CD4-positive, alpha-beta T cell treated with Interleukin-10 for 1 hour (primary cell): ENCODE measurements at regions not wholly inside any gene's neighbourhood (a gene's known extent, or its start where the extent isn't known, plus 50 kb on each side); places are given as distances from the start of the nearest gene placed in this dataset.
"Not testable (repeated sequence)": the region's sequence is repeated elsewhere in the genome, so short reads cannot be mapped to it uniquely, and the experiment has no call there.

Source experiments
- DNase-seq: peaks from one replicate; pipeline ENCODE4 v3.0.0-alpha.2; 2020

DNA sequence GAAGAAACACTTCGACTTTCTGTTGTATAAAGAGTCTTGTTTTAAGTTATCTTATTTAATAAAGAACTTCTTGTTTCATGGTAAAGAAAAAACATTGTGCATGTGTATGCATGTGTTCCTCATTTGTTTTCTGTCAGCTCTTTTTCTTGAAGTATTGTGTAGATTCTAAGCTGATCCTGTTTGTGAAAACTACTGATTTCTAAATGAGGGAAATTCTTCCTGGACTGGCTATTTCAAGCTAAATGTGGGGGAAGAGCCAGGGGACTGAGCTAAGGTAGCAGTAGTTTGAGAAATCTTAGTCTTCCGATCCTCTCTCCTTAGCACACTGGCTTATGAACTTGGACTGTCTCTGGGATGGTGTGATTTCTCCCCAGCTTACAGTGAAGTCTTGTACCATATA is 56.4 kb upstream of the RBMS1 start:
- DNase-seq, result no peak

DNA sequence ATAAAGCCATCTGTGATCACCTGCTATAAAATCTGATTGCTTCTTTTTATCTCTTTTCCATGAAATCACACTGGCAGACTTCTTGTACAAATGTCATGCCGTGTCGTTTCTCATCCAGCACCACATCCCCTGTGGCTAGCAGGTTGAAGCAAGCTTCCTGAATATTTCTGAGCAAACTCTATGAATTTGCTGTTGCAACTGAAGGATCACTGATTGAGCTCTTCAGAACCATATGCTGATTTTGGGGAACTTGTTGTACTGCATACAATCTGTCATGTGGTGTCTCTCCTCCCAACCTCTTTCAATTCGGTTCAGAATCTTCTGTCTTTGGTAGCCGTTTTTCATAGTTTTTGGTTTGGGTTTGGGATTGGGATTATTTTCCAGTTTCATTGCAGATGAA is 57.7 kb upstream of the RBMS1 start:
- no peak for DNase-seq

DNA sequence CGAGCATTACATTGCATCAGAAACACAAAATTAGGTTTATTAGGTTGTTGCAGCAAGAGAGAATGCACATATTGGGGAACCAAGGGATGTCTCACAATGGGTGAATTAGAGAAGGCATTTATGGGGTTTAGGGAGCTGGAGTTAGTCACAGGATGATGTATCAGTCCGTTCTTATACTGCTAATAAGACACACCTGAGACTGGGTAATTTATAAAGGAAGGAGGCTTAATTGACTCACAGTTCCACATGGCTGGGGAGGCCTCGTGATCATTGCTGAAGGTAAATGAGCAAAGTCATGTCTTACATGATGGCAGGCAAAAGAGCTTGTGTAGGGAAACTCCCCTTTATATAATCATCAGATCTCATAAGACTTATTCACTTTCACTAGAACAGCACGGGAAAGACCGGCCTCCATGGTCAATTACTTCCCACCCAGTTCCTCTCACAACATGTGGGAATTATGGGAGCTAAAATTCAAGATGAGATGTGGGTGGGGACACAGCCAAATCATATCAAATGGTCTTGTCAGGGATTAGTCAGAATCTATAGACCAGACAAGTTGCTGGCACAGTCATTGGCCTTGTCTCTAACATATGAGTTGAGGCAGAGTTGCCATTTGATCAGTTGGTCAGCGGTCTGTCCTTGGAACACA is 61.9 kb upstream of the RBMS1 start:
- DNase-seq, result no peak

DNA sequence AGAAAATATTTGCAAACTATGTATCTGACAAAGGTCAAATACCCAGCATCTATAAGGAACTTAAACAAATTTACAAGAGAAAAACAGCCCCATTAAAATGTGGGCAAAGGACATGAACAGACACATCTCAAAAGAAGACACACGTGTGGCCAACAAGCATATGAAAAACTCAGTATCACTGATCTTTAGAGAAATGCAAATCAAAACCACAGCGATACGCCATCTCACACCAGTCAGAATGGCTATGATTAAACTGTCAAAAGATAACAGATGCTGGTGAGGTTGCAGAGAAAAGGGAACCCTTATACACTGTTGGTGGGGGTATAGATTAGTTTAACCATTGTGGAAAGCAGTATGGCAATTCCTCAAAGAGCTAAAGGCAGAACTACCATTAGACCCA is 64.3 kb upstream of the RBMS1 start:
- DNase-seq, result no peak

DNA sequence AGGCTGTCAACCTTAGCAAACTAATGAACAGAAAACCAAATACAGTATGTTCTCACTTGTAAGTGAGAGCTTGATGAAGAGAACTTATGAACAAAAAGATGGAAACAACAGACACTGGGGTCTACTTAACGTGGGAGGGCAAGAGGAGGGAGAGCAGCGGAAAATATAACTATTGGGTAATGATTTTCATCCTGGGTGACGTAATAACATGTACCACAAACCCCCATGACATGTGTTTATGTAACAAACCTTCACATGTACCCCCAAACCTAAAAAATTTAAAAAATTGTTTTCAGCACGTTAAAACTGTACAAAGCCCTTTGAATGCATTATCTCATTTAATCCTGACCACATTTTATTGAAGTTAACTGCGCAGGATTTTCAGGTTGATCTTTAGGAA is 64.9 kb upstream of the RBMS1 start:
- no peak for DNase-seq

DNA sequence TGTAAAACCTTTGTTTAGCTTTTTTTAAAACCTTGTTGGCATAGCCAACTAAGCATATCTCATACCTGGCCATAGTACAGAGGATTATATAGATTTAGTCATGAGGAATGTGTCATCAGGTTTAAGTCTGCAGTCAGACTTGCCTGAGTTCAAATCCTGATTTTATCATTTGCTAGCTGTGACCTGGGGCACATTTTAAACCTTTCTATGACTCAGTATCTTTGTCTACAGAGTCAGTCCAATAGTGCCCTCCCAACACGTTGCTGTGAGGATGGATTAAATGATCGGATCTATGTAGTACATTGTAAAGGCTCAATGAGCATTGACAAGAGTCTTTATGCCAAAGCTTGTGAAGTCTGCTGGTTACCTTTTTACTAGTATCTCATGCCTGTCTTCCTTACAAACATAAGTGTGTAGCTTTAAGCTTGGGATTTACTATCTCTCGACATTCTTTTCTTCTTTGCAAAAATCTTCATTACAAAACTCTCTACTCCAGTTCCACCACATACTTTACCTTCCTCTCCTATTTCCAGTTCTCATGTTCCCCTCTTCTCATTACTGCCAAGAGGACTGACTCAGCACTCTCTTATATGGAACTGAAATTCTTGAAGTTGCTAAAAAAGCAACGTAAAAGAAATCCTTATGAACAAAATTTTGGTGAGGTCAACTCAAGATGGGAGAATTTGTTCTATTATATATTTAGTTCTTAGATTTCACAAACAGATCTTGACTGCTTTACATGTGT is 68.1 kb upstream of the RBMS1 start:
- no peak for DNase-seq

DNA sequence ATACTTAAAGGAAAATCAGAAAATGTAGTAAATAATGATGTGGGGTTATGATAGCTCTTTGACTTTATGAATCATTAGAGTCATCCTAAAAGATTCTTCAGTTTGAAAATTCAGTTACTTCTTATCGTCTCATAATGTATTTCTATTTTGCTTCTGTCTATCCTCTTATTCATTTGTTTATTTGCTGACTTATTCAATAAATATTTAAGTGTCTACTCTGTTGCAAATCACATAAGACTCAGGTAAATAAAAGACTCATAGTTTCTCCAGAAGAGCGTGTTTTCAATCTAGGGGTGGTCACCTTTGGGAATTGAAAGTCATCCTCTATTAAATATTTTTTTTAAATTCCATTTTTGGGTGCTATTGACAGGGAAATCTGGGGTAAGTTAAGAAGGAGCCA is 69.1 kb upstream of the RBMS1 start:
- DNase-seq, result no peak

DNA sequence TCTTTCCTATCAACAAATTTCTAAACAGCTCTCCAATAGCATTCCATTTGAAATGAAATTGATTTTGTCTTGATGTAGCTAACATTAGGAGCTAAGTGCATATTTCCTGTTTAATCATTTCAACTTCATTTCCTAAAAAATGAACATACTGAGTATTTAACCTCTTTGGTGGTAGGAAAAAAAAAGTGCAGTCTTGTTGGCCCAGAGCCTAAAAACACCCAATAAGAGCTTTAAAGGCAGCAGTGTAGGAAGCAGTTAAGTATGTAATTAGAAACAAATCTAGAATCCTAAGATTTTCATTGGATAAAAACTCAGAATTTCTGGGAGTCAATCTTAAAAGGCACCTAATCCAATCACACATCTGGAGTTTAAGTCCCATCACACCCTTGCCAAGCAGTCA is 71.0 kb upstream of the RBMS1 start:
- no peak for DNase-seq

DNA sequence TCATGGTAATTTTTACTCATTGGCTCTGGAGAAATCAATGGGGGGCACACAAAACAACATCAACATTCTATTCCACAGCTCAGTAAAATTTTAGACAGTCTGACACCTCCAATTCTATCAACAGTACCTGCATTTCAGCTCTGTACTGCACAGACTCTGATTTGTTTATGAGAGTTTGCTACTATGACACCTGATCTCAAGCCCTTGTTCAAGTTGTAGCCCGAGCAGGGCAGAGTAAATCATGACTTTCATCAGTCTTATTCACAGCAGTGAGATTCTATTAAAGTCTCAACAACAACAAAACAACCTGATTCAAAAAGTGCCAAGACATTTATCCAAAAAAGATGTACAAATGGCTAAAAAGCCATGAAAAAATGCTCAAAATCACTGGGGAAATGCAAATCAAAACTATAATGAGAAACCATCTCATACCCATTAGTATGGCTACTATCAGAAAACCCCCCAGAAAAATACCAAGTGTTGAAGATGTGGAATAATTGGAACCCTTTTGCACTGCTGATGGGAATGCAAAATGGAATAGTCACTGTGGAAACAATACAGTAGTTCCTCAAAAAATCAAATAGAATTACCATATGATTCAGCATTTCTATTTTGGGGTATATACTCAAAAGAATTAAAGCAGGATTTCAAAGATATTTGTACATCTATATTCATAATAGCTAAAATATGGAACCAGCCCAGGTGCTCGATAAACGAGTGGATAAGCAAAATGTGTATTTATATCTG is 71.7 kb upstream of the RBMS1 start:
- no peak for DNase-seq

DNA sequence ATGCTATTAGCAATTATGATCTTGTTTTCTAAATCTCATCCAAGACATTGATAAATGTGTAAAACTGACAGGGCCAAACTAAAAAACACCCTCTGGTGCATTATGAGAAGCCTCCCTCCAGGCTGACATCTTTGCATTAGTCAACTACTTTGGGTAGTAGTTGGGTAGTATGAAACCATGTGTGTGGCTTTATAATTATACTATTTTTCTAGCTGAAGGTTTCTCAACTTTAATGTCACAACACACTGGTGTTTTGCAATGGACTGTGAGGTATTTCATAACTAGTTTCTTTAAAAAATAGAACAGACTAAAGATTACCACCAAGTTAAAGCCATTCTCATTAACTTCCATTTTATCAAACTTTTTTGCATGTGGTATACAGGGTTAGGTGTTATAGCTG is 73.1 kb upstream of the RBMS1 start:
- DNase-seq, result no peak

DNA sequence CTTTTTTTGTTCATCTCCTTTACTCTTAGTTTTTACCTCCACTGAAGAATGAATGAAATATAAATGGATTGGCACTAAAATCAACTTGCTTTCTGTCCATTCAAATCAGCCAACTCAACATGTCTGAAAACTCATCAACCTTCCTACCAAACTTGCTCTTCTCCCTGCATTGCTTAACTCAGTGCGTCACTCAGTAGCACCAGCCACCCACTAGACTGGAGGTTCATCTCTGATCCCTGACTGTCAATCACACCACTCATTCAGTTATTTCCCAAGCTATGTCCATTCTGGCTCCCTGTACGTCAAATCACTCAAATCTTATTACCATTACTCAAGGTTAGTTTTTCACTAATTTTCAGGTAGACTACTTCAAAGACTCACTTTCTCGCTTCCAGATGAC is 75.2 kb upstream of the RBMS1 start:
- DNase-seq, result no peak

DNA sequence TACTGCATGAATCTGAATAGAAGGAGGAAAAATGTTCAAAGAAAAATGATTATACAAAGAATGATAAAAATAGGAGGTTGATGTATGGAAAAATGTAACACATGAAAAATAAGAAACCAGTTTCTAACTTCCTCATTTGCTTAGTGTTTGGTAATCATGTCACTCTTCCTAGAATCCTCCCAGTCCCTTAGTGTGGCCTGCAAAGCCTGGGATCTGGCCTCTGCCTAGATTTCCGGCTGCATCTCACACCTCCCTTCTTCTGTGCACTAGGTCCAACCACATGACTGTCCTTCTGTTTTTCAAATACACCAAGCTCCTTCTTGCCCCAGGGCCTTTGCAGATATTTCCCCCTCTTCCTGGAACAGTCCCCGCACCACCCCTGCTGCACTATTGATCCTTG is 76.8 kb upstream of the RBMS1 start:
- no peak for DNase-seq

DNA sequence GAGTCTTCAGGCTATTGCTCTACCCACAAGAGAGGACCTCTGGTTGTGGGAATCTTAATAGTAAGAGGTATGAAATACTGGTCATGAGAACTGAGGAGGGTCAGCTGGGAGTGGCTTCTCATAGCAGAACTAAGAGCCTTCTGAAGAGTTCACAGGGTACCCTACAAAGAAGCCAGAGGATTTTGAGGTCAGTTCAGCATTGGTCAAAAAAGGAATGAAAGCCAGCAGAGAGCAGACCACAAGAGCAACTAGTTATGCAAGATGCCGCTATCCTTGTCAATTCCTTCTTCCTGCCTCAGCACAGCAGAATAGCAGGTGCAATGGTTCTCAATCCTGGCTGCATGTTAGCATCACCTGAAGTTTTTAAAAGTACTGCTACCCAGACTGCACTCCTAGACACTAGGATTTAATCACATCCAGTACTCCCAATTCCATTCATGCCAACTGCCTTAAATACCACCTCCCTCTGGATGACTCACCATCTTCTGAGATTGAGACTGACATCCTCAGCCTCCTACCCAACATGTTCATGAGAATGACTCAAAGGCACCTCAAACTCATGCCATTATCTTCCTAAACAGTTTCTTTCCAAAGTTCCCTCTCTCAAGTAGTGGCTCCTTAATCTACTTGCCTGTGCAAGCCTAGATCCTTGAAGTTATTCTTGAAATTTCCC is 81.0 kb upstream of the RBMS1 start:
- DNase-seq, result no peak

DNA sequence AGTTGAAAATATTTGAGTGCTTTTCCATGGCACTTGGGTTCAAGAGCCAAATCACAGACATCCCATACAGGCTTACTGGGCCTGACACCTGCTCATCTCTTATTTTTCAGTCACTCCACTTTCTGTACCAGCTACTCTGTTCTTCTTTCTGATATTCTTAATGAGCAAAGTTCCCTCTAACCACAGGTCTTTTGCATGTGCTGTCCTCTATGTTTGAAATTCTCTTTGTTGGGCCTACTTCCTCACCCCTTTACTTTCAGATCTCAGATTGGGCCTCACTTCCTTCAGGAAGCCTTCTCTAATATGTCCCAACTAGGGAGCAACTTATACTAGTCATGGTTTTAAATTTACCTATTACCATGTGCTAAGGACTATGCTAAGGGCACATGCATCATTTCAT is 81.8 kb upstream of the RBMS1 start:
- no peak for DNase-seq

DNA sequence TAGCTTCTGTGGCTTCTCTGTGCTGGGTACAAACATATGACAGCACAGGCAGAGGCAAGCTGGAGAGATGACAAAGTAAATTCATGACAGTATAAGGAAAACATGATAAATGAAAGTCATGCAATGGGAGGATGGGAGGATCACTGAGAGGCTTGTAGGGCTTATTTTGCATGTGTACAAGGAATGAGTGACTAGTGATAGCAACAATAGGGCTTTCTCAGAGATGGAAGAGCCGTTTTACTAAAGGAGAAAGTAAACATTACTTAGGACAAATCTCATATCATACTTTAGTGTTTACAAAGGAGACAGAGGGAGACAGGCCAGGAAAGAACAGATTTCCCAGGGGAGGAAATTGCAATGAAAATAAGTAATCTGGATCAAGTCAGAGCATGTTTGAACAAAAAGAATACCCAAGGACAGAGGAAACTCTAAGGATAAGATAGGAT is 82.5 kb upstream of the RBMS1 start:
- DNase-seq, result no peak

DNA sequence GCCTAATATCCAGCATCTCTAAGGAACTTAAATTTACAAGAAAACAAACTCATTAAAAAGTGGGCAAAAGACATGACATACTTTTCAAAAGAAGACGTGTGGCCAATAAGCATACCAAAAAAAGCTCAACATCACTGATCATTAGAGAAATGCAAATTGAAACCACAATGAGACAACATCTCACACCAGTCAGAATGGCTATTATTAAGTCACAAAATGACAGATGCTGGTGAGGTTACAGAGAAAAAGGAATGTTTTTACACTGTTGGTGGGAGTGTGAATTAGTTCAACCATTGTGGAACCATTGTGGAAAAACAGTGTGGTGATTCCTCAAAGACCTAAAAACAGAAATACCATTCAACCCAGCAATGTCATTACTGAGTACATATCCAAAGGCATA is 83.5 kb upstream of the RBMS1 start:
- not testable (repeated sequence) for DNase-seq

DNA sequence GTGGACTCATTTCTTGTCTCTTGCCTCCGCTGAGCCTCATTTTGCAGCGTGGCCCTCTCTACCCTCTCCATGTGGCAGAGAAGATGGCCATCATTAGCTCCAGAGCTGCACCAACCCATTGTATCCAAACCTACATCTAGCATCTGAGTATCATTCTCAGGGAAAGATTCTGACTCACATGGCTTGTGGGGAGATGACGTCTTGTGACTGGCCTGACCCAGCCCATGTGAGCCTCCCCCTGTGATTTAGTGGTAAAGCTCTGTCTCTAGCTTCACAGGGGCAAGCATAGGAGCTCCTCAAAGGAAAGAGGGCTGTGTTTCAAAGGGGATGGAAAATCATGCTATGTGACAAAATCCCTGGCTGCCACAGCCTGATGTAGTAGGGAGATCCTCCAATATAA is 87.4 kb upstream of the RBMS1 start:
- DNase-seq, result no peak

DNA sequence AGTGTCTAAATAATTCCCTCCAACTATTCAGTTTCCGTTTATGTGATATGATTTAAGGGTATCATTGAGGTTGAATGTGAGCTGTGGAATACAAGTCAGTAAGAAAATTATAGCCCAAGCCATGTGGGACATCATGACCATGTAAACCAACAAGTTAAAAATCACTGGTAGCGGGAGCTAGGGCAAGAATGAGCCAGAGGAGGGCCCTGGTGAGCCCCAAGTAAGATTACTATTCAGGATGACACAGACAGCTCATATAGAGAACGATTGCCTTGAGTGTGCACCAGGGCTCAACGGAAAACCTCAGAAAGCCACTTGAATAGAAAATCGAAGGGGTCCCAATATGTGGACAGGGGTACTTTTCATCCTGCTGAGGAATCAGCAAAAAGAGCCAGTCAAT is 87.8 kb upstream of the RBMS1 start:
- DNase-seq, result no peak

DNA sequence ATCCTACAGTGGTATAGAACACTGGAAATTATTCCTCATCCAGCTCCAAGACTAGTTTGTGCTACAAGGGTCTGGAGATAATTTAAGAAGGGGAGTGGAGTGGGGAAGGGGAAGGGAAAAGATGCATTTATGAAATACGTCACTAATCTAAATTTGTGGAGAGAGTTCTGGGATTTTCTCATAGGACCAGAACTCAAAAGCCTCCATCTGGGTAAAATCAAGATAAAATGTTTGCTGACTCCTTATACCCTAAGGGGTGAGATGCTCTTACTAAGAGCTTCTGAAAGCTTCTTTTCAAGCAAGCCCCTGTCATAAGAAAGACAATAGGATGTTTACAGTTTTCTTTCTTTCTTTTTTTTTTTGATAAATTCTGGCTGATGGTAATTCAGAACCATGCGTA is 88.5 kb upstream of the RBMS1 start:
- no peak for DNase-seq

DNA sequence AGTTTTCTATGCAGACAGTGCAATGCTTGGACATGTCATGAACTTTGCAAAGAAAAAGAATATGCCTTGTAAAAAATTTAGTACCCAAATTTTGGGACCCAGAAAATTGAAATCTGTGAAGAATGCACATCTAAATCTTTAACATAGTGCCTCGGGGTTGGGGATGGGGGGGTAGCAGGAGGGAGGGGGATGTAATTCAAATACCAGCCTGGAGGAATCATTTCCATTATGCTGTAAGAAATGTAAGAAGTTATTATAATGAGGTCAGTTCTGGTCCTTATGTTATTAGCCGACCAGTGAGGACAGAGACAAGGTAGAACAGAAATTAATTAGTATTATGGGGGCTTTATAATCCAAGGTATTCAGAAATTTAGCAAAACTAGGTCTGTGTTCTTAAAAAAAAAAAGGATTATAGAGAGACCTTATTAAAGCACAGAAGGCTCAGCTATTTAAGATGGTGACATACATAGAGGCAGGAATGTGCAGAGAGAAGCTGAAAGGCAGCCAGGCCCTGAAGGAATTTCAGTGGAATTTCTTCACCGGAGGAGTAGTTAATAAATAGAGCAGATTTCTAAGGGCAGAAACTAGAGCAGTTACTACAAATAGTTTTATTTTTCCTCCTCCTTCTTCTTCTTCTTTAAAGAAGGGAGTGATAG is 89.0 kb upstream of the RBMS1 start:
- DNase-seq, result no peak

DNA sequence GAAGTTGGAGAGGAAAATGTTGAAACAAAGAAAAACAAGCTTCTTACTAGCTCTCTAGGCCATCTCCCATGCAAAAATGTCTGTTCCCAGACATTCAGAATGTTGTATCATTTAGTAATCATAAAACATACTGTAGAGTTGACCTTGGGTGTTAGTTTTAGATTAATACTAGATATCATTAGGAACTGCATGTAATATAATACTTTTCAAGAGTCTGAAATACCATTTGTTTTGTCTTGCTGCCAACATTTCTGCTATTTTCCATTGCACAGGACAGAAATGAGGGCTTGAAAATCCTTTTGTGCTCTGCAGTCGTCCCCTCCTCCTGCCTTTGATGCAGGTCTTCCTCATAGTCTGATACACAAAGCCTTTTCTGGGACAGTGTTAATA is 89.5 kb upstream of the RBMS1 start:
- DNase-seq, result no peak

DNA sequence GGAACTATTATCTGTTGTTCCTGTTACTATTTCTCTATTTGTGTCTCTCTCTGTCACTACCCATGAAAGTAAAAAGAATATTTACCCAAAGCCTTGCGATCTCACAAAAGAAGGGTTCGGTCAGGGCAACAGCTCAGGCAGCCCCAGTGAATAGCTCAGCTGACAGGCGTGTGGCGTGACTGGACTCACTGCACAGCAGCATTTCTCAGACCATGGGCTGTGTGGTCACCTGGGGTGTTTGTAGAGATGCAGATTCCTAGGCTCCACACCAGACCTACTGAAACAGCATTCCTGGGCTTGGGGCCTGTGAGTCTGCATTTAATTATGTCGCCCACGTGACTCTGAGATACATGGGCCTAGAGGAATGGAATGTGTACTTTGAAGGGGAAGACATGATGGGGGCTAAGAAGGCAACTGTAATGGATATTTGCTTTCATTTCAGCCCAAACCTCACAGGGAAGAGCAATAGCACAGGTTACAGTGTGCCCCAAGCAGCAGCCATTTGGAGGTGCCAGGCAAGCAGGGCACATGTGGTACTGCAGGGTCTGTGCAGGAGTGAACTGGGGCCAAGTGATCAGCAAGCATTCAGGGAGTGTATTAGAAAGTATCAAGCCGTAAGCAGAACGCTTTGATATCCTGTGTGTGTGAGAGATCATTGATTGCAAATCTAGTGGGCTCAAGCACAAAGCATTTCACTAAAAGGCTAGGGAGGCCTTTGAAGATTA is 90.4 kb upstream of the RBMS1 start:
- no peak for DNase-seq
